Retinal pigment epithelial cell (primary cell): ENCODE measurements at regions not wholly inside any gene's neighbourhood (a gene's known extent, or its start where the extent isn't known, plus 50 kb on each side); places are given as distances from the start of the nearest gene placed in this dataset.

Experiments used
- DNase-seq: peaks from one replicate; pipeline ENCODE4 v3.0.0-alpha.2; 2010; ENCODE audit warnings: low read depth
- H3K4me3 ChIP-seq: 2 replicates; pipeline ENCODE4 v1.5.1; 2011; ENCODE audit warnings: mild to moderate bottlenecking, low read length, control low read depth, moderate library complexity
- TF ChIP-seq, protein P1 (sequence below): conservative IDR thresholded peaks from 2 replicates; pipeline ENCODE4 v1.5.1; 2011; ENCODE audit warnings: low read depth, low read length, control low read depth, inconsistent platforms

DNA sequence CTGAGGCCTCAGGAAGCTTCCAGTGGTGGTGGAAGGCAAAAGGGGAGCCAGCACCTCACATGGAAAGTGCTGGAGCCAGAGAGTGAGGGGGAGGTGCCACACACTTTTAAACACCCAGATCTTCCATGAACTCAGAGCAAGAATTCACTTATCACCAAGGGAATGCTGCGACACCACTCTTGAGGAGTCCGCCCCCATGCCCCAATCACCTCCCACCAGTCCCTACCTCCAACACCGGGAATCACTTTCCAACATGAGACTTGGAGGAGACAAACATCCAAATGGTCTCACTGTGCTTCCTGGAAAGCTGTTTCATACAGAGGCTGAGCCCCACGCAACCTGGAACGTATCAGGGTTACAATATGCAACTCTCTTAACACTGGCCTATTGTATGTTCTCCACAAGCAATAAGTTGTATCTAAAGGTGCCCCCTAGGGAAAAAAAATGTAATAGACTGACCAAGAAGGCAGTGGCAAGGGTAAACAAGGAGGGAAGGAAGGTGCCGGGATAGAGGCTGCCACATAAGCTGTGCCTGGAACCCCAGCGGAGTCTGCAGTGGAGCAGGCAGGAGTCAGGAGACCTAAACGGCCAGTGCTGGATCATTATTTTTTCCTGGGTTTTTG is 106.7 kb upstream of the FOXF1 start:
- TF ChIP-seq, protein P1, sequence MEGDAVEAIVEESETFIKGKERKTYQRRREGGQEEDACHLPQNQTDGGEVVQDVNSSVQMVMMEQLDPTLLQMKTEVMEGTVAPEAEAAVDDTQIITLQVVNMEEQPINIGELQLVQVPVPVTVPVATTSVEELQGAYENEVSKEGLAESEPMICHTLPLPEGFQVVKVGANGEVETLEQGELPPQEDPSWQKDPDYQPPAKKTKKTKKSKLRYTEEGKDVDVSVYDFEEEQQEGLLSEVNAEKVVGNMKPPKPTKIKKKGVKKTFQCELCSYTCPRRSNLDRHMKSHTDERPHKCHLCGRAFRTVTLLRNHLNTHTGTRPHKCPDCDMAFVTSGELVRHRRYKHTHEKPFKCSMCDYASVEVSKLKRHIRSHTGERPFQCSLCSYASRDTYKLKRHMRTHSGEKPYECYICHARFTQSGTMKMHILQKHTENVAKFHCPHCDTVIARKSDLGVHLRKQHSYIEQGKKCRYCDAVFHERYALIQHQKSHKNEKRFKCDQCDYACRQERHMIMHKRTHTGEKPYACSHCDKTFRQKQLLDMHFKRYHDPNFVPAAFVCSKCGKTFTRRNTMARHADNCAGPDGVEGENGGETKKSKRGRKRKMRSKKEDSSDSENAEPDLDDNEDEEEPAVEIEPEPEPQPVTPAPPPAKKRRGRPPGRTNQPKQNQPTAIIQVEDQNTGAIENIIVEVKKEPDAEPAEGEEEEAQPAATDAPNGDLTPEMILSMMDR: no peak
- no peak for DNase-seq
- no peak overlapping the region for H3K4me3 ChIP-seq

DNA sequence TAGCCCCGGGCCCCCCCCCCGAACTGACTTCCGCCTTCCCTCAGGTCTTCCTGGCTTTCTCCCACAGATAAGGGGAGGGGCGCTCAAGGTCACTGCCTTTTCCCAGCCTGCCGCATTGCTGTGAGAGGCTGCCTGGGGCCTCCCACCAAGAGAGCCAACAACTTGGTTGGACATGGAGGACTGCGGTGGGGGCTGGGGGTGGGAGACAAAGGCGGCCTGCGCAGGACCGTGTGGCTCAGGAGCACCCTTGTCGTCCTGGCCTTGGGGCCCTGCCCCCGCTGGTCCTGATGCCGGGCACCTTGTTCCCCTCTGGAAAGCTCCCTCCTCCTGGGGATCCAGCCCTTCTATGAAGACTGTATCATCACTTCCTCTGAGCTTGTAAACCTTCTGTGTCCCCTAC is 105.6 kb upstream of the FOXF1 start:
- TF ChIP-seq, protein P1: no peak
- H3K4me3 ChIP-seq: no peak overlapping the region
- DNase-seq: no peak

DNA sequence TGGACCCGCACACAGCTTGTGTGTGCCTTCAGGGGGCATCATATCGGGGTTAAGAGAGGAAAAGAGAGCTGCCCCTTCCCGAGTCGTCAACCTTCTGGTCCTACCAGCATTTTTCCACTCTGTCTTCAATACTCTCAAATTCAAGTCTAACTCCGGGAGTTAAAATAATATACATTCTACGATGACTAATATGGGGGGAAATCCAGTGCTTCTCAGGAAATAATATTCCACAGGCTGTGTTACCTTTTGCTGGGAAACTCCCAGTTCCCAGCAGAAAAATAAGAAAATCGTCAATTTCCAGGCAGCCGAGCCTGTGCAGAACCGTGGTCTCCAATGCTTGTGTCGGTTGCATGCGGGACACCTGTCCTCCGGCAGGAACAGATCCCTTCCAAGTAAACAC is 105.0 kb upstream of the FOXF1 start:
- no peak overlapping the region for H3K4me3 ChIP-seq

DNA sequence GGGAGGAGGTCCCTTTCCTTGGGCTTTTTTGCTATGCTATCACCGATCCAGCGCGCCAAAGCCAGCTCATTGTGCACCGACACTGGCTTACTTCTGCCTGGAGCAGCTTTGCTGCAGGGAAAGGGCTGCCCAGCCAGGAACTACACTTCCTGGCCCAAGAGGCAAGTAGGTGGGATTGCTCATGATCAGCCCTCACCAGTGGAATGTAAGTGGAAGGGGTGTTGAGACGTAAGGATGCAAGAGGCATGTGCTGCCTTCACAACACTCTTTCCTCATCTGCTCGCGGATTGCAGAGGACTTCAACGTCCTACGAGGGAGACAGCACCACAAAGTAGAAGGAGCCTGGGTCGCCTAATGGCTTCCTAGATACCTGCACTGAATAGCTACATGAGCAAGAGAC is 104.3 kb upstream of the FOXF1 start:
- DNase-seq: no peak
- H3K4me3 ChIP-seq: no peak overlapping the region
- TF ChIP-seq, protein P1: no peak

More for the DNA sequence above, 105.0 kb upstream of the FOXF1 start:
- TF ChIP-seq, protein P1: no peak
- DNase-seq: no peak

DNA sequence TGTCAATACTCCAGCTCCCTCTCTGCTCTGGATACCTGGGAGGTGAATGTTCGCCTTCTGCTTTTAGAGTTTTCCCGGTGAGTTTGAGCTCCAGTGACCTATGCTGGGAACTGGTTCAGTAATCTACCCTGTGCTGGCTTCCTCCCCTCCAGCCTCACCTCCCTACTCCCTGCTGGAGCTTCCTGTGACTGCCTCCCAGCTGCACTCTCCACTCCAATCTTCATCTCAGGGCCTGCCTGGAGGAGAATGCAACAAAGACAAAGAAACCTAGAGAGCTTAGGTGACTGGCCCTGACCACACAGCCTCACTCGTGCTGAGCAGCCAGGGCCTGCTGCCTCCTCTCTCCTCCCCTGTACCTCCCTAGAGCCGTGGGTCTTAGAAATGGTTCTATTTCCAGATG is 101.6 kb upstream of the FOXF1 start:
- DNase-seq: no peak
- TF ChIP-seq, protein P1: no peak
- no peak overlapping the region for H3K4me3 ChIP-seq

DNA sequence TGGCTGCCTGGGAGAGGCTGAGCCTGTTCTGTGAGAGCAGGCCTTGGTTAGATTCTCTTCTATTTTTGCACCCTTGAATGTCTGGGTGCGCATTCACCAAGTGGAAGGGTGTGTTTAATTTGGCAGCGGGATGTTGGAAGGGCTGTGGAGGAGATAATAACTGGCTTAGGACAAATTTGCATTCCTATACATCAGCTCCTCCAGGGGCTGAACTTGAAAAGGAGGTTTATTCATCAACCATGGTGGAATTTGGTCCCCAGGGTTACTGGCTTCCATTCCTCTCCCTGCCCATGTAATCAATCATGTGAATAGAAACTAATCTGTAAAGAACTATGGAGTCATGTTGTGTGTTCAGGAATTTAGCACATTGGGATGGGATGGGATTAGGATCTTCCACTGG is 100.2 kb upstream of the FOXF1 start:
- no peak for DNase-seq
- H3K4me3 ChIP-seq: no peak overlapping the region
- TF ChIP-seq, protein P1: no peak

DNA sequence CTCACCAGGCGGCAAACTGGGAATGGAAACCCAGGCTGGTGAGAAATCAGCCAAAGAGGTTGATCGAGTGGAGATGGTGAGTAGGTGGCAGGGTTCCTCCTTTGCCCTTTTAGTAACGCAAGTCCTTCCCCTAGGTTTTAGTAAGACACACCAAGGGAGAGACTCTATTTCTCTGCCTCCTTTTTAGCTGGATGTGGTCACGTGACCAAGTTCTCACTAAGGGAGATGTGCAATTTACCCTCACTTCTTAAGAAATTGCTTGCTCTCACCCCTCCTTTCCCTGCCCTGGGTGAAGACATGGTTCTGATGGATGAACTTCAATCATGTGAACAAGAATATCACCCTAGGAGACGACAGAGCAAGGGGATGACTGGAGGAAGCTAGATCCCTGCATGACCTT is 99.8 kb upstream of the FOXF1 start:
- H3K4me3 ChIP-seq: no peak overlapping the region
- TF ChIP-seq, protein P1: no peak
- DNase-seq: no peak
